Occipital lobe (tissue), 1 donor: ENCODE measurements at regions not wholly inside any gene's neighbourhood (a gene's known extent, or its start where the extent isn't known, plus 50 kb on each side); places are given as distances from the start of the nearest gene placed in this dataset.

ENCODE experiments used
- DNase-seq: peaks from one replicate; lab custom pipeline; 2025; lab: John Stamatoyannopoulos, UW

GRCh38 chr3:76768912-76769311 lies 271.0 kb upstream of the ROBO2 start:
- DNase-seq: no peak

DNA sequence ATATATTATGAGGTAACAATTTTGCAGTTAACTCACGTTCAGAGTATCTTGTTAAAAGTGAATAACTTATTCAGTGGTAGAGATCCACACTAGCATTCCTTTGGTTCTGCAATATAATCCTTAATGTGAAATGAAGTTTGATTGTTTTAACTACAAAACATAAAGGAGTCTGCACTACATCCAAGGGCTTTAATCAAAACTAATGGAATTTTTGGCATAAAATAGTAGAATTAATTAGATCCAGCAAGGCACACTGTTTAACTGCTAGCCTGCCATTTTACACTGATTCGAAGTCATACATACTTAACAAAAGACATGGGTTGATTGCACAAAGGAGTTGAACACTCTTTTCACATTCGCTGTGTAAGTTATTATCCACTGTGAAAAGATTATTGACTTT lies 263.0 kb upstream of the ROBO2 start:
- DNase-seq: no peak

DNA sequence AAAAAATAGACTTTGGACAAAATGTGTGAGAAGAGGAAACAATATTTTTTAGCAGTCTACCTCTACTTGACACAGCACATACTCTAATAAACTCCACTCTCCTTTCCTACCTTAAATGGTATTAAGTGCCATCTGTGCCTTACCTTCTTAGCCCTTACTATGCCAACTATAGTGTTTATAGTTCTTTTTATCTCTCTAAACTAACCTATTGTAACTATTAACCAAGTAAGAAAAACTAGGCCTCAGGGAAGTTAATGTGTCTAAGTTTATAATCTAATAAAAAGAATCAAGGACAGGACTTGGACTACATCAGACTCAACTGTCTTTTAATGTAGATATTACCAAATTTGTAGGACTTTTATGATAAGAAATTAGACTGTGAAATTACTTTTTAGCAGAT lies 251.7 kb upstream of the ROBO2 start:
- no peak for DNase-seq

DNA sequence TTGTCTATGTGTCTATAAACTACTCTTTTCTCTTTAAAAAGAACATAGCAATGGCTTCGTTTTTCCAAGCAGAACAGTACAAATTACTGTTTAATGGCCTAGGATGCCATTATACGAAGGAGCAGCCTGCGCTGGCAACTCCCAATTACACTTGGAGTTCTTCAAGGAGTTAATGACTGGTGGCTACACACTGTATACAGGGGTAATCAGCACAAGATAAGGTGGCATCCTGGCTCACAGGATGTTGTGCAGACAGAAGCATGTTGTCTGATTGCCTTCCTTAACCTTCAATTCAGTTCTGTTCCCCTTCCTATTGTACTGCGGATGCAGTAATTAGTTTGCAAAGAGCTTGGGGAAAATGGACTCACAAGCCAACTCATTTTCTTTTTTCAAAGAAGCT lies 250.7 kb upstream of the ROBO2 start:
- DNase-seq: no peak

DNA sequence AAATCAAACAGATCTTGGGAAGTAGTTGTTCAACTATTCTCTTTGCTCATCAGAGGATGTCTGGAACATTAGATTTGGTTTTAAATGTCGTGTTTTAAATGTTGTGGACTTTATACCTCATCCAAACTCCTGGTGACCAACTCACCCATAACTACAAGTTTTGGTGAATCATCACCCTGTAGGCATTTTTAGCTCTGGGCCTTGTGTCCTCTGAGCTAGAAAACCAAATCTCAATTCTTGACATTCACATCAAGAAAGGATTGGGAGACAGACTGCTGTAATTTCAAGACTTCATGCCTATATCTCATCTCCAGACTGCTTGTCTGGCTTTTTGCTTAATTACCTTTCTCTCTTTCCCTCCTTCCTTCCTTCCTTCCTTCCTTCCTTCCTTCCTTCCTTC lies 228.5 kb upstream of the ROBO2 start:
- DNase-seq: no peak

GRCh38 chr3:76812649-76813242 lies 227.2 kb upstream of the ROBO2 start:
- no peak for DNase-seq

DNA sequence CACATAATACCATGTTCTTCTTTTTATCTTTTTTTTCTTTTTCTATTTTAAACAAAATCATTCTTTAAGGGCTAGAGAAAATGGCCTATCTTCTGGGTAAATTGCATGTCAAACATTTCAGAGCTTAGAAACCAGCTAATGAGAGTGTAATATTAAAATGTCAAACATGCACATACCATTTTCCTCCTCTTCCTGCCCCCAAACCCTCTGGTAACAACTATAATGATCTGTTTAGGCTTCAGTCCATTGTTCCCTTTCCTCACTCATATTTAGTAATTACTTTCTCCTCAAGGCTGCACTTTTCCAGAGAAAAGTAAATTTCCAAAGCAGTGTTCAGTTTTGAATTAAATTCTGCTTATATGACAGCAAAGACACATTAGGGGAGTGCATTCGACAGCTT lies 224.3 kb upstream of the ROBO2 start:
- DNase-seq: no peak

- no peak for DNase-seq
Observed at GRCh38 chr3:76820481-76820880, 219.4 kb upstream of the ROBO2 start.

GRCh38 chr3:76824658-76825240 lies 215.2 kb upstream of the ROBO2 start:
- no peak for DNase-seq

- no peak for DNase-seq
Observed at GRCh38 chr3:76826861-76827260, 213.0 kb upstream of the ROBO2 start.

- DNase-seq: no peak
Observed at GRCh38 chr3:76827701-76828226, 212.1 kb upstream of the ROBO2 start.

- DNase-seq: no peak
Observed at GRCh38 chr3:76834657-76835056, 205.2 kb upstream of the ROBO2 start.

GRCh38 chr3:76841747-76842146 lies 198.2 kb upstream of the ROBO2 start:
- DNase-seq: no peak

GRCh38 chr3:76842216-76842615 lies 197.7 kb upstream of the ROBO2 start:
- no peak for DNase-seq

- DNase-seq: no peak
Observed at GRCh38 chr3:76855451-76855850, 184.4 kb upstream of the ROBO2 start.

DNA sequence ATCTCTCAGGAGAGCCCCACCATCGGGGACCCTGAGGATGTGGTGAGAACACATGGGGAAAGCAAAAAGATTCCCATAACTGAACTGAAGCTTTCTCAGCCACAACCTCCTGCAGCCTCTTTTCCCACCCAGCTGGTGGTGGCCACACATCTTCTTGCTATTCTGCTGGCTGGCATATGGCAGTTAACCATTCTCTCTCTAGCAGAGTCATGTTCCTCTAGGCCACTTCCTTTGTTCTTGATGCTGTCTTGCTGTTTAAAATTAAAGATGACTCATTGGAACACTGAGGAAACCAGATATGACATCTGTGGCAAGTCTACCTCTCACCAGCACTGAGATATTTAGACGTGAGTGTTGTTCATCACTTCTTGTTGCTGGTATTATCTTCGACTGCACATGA lies 180.3 kb upstream of the ROBO2 start:
- no peak for DNase-seq

DNA sequence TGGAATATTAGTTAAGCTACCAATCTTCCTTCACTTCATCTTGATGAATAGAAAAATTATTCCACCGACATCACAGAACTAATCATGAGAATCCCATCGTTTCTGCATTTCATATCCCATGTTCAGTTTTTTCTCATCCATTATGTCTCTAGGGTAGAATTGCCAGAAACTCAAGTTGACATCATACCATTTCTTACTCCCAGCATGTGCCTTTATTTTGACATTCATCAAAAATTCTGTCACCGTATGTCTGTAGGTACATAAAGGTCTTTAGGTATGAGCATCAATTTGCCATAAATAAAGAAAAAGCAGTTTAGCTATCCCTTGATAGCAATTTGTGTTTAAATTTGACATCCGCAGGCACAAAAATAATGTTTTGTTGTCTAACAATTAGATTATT lies 175.5 kb upstream of the ROBO2 start:
- no peak for DNase-seq

GRCh38 chr3:76866729-76867408 lies 173.0 kb upstream of the ROBO2 start:
- no peak for DNase-seq

- no peak for DNase-seq
Observed at GRCh38 chr3:76869726-76870384, 170.0 kb upstream of the ROBO2 start.

GRCh38 chr3:76871655-76872054 lies 168.2 kb upstream of the ROBO2 start:
- DNase-seq: no peak

GRCh38 chr3:76872999-76873398 lies 166.9 kb upstream of the ROBO2 start:
- no peak for DNase-seq

DNA sequence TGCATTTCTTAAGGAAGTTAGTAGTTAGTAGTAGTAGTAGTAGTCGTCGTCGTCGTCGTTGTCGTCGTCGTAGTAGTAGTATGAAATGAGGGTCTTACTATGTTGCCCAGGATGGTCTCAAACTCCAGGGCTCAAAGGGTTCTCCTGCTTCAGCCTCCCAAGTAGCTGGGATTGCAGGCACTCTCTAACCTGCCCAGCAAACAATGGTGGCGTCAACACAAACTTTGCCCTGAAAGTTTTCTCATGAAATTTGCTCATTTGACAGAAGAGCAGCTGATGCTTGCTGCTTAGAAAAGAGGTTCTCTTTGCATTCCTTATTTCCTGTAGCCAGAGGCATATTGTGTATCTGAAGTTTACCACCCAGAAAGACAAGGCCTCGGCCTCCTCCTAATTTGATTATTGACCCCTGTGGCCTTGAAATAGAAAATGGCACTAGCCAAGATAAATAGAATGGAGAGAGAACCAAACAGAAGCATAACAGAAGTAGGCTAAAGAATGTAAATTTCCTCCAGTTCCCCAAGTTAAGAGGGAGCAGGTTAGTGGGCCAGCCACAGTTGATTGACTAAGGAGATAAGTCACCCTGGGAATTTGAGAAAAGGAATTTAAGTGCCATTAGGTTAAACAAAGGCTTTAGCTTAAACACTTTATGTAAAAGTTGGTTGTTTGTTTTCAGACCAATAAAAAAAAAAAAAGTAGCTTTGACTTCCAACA lies 166.2 kb upstream of the ROBO2 start:
- no peak for DNase-seq
